ENCODE measurements at regions not wholly inside any gene's neighbourhood (a gene's known extent, or its start where the extent isn't known, plus 50 kb on each side); places are given as distances from the start of the nearest gene placed in this dataset.

- TF ChIP-seq CTCF (IDR thresholded peaks at IDR 0.05) (no peak), POLR2A (IDR thresholded peaks at IDR 0.05) (no peak), EP300 (IDR thresholded peaks at IDR 0.05) (no peak)
These were observed 128.6 kb upstream of the MMS22L start for GRCh38 chr6:97411610-97412009.

Measured in gastroesophageal sphincter (tissue), 3 donors.